ENCODE measurements at regions not wholly inside any gene's neighbourhood (a gene's known extent, or its start where the extent isn't known, plus 50 kb on each side); places are given as distances from the start of the nearest gene placed in this dataset.

GRCh38 chr6:11923621-11924020, 88.5 kb upstream of the HIVEP1 start:
- Histone ChIP-seq H3K27me3 (ENCODE audit: insufficient read depth, low read length) (no peaks in the 10 kb centered on the region), H3K9ac (ENCODE audit: low read length) (no peak overlapping the region), H3K9me3 (ENCODE audit: insufficient read depth, low read depth, low read length) (no peaks in the 10 kb centered on the region), H3K27ac (ENCODE audit: low read depth, low read length) (no peak overlapping the region), H3K36me3 (ENCODE audit: insufficient read depth, low read length) (no peaks in the 10 kb centered on the region), H3K4me3 (ENCODE audit: insufficient read depth, low read depth, low read length) (no peak overlapping the region), H4K20me1 (ENCODE audit: insufficient read depth, low read length) (no peaks in the 10 kb centered on the region), H3K4me1 (ENCODE audit: insufficient read depth, low read length) (peaks cover 23% of the 10 kb centered on the region), H2AFZ (ENCODE audit: low read depth, low read length) (no peak overlapping the region), H3K79me2 (ENCODE audit: insufficient read depth, low read length) (no peaks in the 10 kb centered on the region), H3K4me2 (ENCODE audit: low read length) (no peak overlapping the region)
- peaks cover 14% of the 10 kb centered on the region for H3K4me1 Mint-ChIP-seq (ENCODE audit: low read depth, unreplicated experiment)
- H3K4me3 Mint-ChIP-seq (ENCODE audit: unreplicated experiment), result no peak overlapping the region
- no peak overlapping the region for H3K27ac Mint-ChIP-seq (ENCODE audit: unreplicated experiment)
- no peaks in the 10 kb centered on the region for H3K9me3 Mint-ChIP-seq (ENCODE audit: unreplicated experiment)
- no peaks in the 10 kb centered on the region for H3K27me3 Mint-ChIP-seq (ENCODE audit: low read depth, unreplicated experiment)
- TF ChIP-seq EZH2 (IDR thresholded peaks at IDR 0.05; ENCODE audit: insufficient read depth, low read length), result no peak
- TF ChIP-seq, protein P1, sequence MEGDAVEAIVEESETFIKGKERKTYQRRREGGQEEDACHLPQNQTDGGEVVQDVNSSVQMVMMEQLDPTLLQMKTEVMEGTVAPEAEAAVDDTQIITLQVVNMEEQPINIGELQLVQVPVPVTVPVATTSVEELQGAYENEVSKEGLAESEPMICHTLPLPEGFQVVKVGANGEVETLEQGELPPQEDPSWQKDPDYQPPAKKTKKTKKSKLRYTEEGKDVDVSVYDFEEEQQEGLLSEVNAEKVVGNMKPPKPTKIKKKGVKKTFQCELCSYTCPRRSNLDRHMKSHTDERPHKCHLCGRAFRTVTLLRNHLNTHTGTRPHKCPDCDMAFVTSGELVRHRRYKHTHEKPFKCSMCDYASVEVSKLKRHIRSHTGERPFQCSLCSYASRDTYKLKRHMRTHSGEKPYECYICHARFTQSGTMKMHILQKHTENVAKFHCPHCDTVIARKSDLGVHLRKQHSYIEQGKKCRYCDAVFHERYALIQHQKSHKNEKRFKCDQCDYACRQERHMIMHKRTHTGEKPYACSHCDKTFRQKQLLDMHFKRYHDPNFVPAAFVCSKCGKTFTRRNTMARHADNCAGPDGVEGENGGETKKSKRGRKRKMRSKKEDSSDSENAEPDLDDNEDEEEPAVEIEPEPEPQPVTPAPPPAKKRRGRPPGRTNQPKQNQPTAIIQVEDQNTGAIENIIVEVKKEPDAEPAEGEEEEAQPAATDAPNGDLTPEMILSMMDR (IDR thresholded peaks at IDR 0.05; ENCODE audit: insufficient read depth, low read depth, low read length), result no peak
- H3K36me3 Mint-ChIP-seq (ENCODE audit: low read depth, unreplicated experiment), result no peaks in the 10 kb centered on the region
- FAIRE-seq, result peak; percentile 17
- no peak for DNase-seq (ENCODE audit: low read depth)

GRCh38 chr6:11922901-11923300, 89.2 kb upstream of the HIVEP1 start:
- Histone ChIP-seq H4K20me1 (ENCODE audit: insufficient read depth, low read length) (no peaks in the 10 kb centered on the region), H3K9me3 (ENCODE audit: insufficient read depth, low read depth, low read length) (no peaks in the 10 kb centered on the region)
- H3K27ac Mint-ChIP-seq (ENCODE audit: unreplicated experiment), result no peak overlapping the region

DNA sequence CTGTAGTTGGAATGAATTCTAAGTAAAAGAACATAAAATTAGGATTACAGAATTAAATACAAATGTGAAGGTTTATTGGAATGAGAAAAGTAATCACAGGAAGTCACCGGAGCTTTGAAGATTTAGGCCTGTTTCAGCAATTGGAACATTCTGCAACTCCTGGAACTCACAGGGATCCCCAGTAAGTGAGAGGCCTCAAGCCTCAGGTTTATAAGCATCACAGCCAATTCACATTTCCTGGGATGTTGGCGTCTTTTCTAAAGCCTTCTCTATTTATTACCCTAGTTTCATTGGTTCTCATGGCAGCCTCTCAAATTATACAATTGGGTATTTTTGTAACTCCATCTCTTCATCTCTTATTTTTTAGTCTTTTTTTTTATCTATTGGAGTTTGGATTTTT, 90.4 kb upstream of the HIVEP1 start:
- Mint-ChIP-seq H3K4me1 (ENCODE audit: low read depth, unreplicated experiment) (peaks cover 22% of the 10 kb centered on the region), H3K36me3 (ENCODE audit: low read depth, unreplicated experiment) (no peaks in the 10 kb centered on the region), H3K27me3 (ENCODE audit: low read depth, unreplicated experiment) (no peaks in the 10 kb centered on the region), H3K4me3 (ENCODE audit: unreplicated experiment) (no peak overlapping the region), H3K9me3 (ENCODE audit: unreplicated experiment) (no peaks in the 10 kb centered on the region), H3K27ac (ENCODE audit: unreplicated experiment) (no peak overlapping the region)
- peak overlapping the region; percentile 71 for H3K9ac ChIP-seq (ENCODE audit: low read length)
- H4K20me1 ChIP-seq (ENCODE audit: insufficient read depth, low read length), result no peaks in the 10 kb centered on the region
- no peaks in the 10 kb centered on the region for H3K27me3 ChIP-seq (ENCODE audit: insufficient read depth, low read length)
- peaks cover 33% of the 10 kb centered on the region for H3K4me1 ChIP-seq (ENCODE audit: insufficient read depth, low read length)
- no peaks in the 10 kb centered on the region for H3K36me3 ChIP-seq (ENCODE audit: insufficient read depth, low read length)
- no peak overlapping the region for H3K4me3 ChIP-seq (ENCODE audit: insufficient read depth, low read depth, low read length)
- H2AFZ ChIP-seq (ENCODE audit: low read depth, low read length), result peak overlapping the region; percentile 42
- no peaks in the 10 kb centered on the region for H3K9me3 ChIP-seq (ENCODE audit: insufficient read depth, low read depth, low read length)
- FAIRE-seq (no peak), DNase-seq (ENCODE audit: low read depth) (no peak)
- TF ChIP-seq, protein P1 (IDR thresholded peaks at IDR 0.05; ENCODE audit: insufficient read depth, low read depth, low read length), result no peak
- no peak for TF ChIP-seq EZH2 (IDR thresholded peaks at IDR 0.05; ENCODE audit: insufficient read depth, low read length)
- H3K27ac ChIP-seq (ENCODE audit: low read depth, low read length), result peak overlapping the region; percentile 73
- H3K4me2 ChIP-seq (ENCODE audit: low read length), result no peak overlapping the region
- no peaks in the 10 kb centered on the region for H3K79me2 ChIP-seq (ENCODE audit: insufficient read depth, low read length)

More at GRCh38 chr6:11922901-11923300, 89.2 kb upstream of the HIVEP1 start:
- H3K36me3 ChIP-seq (ENCODE audit: insufficient read depth, low read length), result no peaks in the 10 kb centered on the region
- no peaks in the 10 kb centered on the region for H3K27me3 ChIP-seq (ENCODE audit: insufficient read depth, low read length)
- no peak overlapping the region for H3K4me2 ChIP-seq (ENCODE audit: low read length)
- no peak overlapping the region for H3K27ac ChIP-seq (ENCODE audit: low read depth, low read length)
- no peak overlapping the region for H3K4me3 Mint-ChIP-seq (ENCODE audit: unreplicated experiment)
- H3K9ac ChIP-seq (ENCODE audit: low read length), result no peak overlapping the region
- no peak overlapping the region for H2AFZ ChIP-seq (ENCODE audit: low read depth, low read length)
- DNase-seq (ENCODE audit: low read depth), result no peak
- no peaks in the 10 kb centered on the region for H3K27me3 Mint-ChIP-seq (ENCODE audit: low read depth, unreplicated experiment)
- TF ChIP-seq, protein P1 (IDR thresholded peaks at IDR 0.05; ENCODE audit: insufficient read depth, low read depth, low read length), result no peak
- no peak for TF ChIP-seq EZH2 (IDR thresholded peaks at IDR 0.05; ENCODE audit: insufficient read depth, low read length)
- no peak for FAIRE-seq
- H3K4me1 ChIP-seq (ENCODE audit: insufficient read depth, low read length), result peaks cover 30% of the 10 kb centered on the region
- H3K36me3 Mint-ChIP-seq (ENCODE audit: low read depth, unreplicated experiment), result no peaks in the 10 kb centered on the region
- H3K4me1 Mint-ChIP-seq (ENCODE audit: low read depth, unreplicated experiment), result peaks cover 22% of the 10 kb centered on the region
- H3K79me2 ChIP-seq (ENCODE audit: insufficient read depth, low read length), result no peaks in the 10 kb centered on the region
- H3K4me3 ChIP-seq (ENCODE audit: insufficient read depth, low read depth, low read length), result no peak overlapping the region
- no peaks in the 10 kb centered on the region for H3K9me3 Mint-ChIP-seq (ENCODE audit: unreplicated experiment)
